Fibroblast of the aortic adventitia (primary cell): ENCODE measurements at regions not wholly inside any gene's neighbourhood (a gene's known extent, or its start where the extent isn't known, plus 50 kb on each side); places are given as distances from the start of the nearest gene placed in this dataset.

Experiments
- DNase-seq: peaks from one replicate; pipeline ENCODE4 v3.0.0-alpha.2; 2010; ENCODE audit warnings: low read depth
- H3K4me3 ChIP-seq: 2 replicates; pipeline ENCODE4 v1.5.1; 2011; ENCODE audit warnings: low read depth, mild to moderate bottlenecking, control low read depth, low read length, moderate library complexity
- TF ChIP-seq, protein P1 (sequence below): IDR thresholded peaks from 2 replicates; pipeline ENCODE4 v1.5.1; 2011; ENCODE audit warnings: mild to moderate bottlenecking, low read length, control low read depth, inconsistent platforms; ENCODE audit not compliant: insufficient read depth

DNA sequence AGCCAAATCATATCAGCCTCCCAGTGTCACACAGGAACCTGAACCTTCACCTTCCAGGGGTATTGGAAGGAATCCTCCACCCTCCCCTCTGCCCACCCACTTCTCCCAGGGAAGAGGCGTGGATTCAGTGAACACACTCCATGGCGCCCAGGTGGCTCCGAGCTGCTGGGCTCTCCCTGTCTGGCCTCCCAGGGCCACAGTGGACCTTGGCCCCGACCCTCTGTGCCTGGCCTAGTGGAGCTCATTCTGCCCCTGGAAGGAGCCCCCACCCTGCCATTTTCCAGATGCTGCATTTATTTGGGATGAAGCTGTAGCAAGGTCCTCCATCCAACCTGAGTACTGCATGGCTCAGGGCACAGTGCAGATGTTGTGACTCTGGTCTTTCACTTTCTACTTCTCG, 1340.1 kb downstream of the TBC1D22A start:
- TF ChIP-seq, protein P1, sequence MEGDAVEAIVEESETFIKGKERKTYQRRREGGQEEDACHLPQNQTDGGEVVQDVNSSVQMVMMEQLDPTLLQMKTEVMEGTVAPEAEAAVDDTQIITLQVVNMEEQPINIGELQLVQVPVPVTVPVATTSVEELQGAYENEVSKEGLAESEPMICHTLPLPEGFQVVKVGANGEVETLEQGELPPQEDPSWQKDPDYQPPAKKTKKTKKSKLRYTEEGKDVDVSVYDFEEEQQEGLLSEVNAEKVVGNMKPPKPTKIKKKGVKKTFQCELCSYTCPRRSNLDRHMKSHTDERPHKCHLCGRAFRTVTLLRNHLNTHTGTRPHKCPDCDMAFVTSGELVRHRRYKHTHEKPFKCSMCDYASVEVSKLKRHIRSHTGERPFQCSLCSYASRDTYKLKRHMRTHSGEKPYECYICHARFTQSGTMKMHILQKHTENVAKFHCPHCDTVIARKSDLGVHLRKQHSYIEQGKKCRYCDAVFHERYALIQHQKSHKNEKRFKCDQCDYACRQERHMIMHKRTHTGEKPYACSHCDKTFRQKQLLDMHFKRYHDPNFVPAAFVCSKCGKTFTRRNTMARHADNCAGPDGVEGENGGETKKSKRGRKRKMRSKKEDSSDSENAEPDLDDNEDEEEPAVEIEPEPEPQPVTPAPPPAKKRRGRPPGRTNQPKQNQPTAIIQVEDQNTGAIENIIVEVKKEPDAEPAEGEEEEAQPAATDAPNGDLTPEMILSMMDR, result no peak

DNA sequence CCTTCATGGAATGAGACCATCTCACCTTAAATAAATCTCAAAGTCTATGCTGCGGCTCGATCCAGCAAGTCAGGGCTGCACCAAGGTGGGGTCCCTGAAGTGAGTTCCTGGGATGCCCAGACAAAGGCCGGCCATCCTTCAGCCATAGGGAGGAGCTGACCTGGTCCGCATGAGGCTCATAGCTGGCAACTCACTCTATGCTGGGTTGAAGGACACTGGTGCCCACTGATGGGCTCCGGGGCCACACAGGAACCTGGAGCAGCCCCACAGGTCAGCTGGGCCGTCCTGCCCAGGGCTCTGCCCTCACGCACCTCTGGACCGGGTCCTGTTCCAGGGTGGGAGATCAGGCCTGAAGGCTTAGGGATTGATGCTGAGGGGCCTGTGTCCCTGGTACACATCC, 1339.3 kb downstream of the TBC1D22A start:
- TF ChIP-seq, protein P1, result no peak
- no peak for DNase-seq
- H3K4me3 ChIP-seq, result no peak overlapping the region

More for the DNA sequence above, 1340.1 kb downstream of the TBC1D22A start:
- no peak overlapping the region for H3K4me3 ChIP-seq
- DNase-seq, result no peak

DNA sequence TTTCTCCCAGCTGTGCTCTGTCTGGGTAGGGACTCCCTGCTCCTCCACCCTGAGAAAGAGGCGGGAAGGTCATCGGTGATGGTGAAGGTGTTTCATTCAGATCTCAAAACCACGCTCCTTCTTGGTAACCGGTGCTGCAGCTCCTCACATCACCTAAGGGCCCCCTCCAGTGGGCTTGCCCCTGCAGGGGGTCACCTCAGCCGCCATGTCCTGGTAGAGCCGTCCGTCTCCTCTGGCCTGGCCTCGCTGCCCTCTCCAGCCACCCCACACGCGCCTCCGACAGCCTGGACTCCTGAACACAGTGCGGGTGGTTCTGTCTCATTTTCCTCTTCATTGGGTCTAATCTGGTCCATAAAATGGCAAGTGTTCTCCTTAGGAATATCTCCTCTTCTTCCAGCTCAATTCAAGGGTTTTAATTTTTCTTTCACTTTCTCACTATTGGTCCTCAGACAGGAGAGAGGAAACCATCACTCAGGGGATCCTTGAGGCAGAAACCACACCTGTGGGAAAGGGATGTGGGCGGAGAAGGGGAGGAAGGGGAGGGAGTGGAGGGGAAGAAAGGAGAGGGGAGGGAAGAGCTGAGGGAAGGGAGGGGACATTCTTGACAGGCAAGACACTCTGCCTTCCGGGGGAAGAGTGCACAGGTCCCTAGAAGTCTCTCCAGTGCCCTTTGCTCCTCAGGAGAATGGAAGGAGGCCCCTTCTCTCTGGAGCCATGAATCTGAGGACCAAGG, 1338.4 kb downstream of the TBC1D22A start:
- TF ChIP-seq, protein P1, result no peak
- no peak for DNase-seq
- H3K4me3 ChIP-seq, result no peak overlapping the region

DNA sequence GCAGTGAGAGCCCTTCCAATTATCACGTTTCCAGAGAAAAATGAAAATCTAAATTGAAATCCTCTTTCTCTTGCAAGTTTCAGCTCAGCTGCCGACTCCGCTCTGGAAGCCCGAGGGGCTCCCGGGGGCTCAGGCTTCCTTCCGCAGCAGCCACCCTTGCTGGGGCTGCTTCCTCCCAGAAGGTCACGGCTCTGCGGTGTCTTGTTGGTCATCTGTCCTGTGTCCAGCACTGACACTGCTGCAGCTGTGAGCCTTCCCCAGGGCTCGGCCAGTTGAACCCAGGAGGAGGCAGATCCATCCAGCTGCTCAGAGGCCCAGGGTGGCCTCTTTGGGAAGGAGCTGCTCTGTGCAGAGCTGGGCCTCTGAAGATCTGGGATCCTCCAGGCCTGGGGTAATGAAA, 1337.2 kb downstream of the TBC1D22A start:
- H3K4me3 ChIP-seq, result no peak overlapping the region
- no peak for DNase-seq
- TF ChIP-seq, protein P1, result no peak

DNA sequence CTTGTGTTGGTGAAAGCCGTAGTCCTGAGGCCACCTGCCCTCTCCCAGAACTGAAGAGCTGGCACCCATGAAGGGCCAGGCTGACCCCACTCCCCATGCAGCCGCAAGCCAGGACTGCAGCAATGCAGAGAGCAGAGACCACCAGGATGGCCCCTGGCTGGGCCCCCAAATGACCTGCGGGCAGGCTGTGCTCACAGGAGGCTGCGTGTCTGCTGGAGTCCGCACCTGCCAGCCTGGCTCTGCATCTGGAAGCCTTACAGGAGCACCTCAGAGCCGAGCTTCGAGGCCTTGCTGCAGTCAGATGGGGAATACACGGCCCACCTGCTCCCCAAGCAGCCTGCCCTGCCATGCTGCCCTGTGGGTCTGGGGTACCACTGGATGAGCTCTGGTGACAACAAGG, 1336.8 kb downstream of the TBC1D22A start:
- H3K4me3 ChIP-seq, result no peak overlapping the region
- no peak for DNase-seq
- TF ChIP-seq, protein P1, result no peak

DNA sequence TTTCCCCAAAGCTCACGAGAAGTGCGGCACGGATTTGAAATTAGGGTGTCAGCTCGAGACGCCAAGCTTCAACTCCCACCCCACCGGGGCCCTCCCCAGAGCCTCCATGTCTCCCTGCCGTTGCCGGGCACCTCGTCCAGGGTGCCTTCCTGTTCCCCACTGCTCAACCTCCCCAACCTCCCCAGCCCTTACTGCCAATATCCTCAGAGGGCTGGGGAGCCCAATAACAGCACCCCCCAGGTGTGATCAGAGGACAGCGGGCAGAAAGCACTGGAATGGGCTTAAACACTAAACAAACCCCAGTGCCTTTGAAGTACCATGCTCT, 1336.4 kb downstream of the TBC1D22A start:
- TF ChIP-seq, protein P1, result no peak
- DNase-seq, result no peak
- no peak overlapping the region for H3K4me3 ChIP-seq
